ENCODE measurements at regions not wholly inside any gene's neighbourhood (a gene's known extent, or its start where the extent isn't known, plus 50 kb on each side); places are given as distances from the start of the nearest gene placed in this dataset.

DNA sequence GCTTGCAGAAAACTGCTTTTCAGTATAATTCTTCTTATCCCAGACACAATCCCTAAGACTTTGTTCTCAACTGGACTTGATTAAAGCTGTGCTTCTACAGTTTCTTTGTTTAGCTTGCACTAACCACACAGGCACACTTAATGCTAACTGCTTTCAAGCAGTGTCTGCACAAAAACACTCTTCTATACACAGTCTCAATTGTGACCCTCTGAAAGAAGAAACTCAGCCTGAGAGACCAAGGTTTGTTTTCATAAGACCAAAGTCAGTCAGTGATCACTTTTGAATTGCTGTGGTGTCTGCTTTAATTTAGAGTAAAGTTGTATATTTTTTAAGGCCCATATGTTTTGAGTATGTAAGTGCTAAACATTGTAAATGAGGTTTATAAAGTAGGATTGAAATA, 431.2 kb downstream of the KCTD12 start:
- TF ChIP-seq ARNT (IDR thresholded peaks at IDR 0.05) (no peak), L3MBTL2 (conservative IDR thresholded peaks at IDR 0.05) (no peak), TARDBP (IDR thresholded peaks at IDR 0.05) (no peak), SUZ12 (IDR thresholded peaks at IDR 0.05) (no peak), ELF4 (IDR thresholded peaks at IDR 0.05) (no peak), FOXM1 (IDR thresholded peaks at IDR 0.05; ENCODE audit: borderline replicate concordance) (no peak), FOXA1 (IDR thresholded peaks at IDR 0.05) (no peak), SP1 (IDR thresholded peaks at IDR 0.05) (no peak), BHLHE40 (IDR thresholded peaks at IDR 0.05; ENCODE audit: borderline replicate concordance) (no peak), ZNF384 (IDR thresholded peaks at IDR 0.05) (no peak)
- TF ChIP-seq, protein P1, sequence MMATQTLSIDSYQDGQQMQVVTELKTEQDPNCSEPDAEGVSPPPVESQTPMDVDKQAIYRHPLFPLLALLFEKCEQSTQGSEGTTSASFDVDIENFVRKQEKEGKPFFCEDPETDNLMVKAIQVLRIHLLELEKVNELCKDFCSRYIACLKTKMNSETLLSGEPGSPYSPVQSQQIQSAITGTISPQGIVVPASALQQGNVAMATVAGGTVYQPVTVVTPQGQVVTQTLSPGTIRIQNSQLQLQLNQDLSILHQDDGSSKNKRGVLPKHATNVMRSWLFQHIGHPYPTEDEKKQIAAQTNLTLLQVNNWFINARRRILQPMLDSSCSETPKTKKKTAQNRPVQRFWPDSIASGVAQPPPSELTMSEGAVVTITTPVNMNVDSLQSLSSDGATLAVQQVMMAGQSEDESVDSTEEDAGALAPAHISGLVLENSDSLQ (IDR thresholded peaks at IDR 0.05) = no peak

All from HEK293T (cell line).